ENCODE measurements at regions not wholly inside any gene's neighbourhood (a gene's known extent, or its start where the extent isn't known, plus 50 kb on each side); places are given as distances from the start of the nearest gene placed in this dataset.

DNA sequence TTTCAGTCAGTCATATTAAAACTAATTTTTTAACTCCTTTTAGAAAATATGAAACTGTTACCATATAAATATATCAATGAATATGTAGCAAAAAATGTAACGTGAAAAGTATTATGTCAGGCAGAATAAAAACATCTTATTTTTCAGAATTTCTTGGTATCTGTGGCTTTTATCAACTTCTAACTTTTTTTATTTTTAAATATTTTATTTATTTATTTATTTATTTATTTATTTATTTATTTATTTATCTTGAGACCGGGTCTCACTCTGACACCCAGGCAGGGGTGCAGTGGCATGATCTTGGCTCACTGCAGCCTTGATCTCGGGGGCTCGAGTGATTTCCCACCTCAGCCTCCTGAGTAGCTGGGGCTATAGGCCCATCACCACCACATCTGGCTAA is 87.6 kb downstream of the C21orf91 start:
- Histone ChIP-seq H3K27ac (no peak overlapping the region), H3K36me3 (no peaks in the 10 kb centered on the region), H3K4me3 (no peak overlapping the region), H3K4me1 (peaks cover 0 to 11% (median 0%) of the 10 kb centered on the region in 9 donors), H3K9me3 (no peaks in the 10 kb centered on the region), H3K27me3 (no peaks in the 10 kb centered on the region)
- WGBS, 2 donors = 92 to 93% methylated on average over 4 of the region's 4 CpGs
- no peak for DNase-seq
- intact Hi-C loops (cut with DNase I) = no loop called here
- TF ChIP-seq, protein P1, sequence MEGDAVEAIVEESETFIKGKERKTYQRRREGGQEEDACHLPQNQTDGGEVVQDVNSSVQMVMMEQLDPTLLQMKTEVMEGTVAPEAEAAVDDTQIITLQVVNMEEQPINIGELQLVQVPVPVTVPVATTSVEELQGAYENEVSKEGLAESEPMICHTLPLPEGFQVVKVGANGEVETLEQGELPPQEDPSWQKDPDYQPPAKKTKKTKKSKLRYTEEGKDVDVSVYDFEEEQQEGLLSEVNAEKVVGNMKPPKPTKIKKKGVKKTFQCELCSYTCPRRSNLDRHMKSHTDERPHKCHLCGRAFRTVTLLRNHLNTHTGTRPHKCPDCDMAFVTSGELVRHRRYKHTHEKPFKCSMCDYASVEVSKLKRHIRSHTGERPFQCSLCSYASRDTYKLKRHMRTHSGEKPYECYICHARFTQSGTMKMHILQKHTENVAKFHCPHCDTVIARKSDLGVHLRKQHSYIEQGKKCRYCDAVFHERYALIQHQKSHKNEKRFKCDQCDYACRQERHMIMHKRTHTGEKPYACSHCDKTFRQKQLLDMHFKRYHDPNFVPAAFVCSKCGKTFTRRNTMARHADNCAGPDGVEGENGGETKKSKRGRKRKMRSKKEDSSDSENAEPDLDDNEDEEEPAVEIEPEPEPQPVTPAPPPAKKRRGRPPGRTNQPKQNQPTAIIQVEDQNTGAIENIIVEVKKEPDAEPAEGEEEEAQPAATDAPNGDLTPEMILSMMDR (IDR thresholded peaks at IDR 0.05) = no peak
- ATAC-seq = no peak

DNA sequence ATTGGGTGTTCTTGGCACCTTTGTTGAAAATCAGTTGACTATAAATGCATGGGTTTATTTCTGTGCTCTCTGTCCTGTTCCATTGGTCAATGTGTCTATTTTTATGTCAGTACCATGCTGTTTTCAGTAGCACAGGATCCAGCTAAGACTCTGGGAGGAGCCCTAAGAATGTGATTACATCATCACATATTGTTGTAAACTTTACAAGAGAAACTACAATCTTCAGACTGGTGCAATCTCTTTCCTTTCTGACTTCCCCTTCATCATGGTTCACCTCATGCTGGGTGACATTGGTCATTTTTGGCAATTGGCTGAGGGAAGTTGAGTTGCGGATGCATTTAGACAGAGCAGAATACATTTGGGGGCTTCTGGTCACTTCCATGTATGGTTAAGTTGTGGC is 88.4 kb downstream of the C21orf91 start:
- 64 to 80% methylated on average over 1 of the region's 1 CpG for WGBS, 2 donors
- H3K9me3 ChIP-seq = no peaks in the 10 kb centered on the region
- TF ChIP-seq, protein P1 (IDR thresholded peaks at IDR 0.05) = no peak
- no peak overlapping the region for H3K27ac ChIP-seq
- H3K36me3 ChIP-seq = no peaks in the 10 kb centered on the region
- ATAC-seq (peak in 4 of 8 donors; percentile 28 to 55 (median 50)), DNase-seq (no peak)
- intact Hi-C loops (cut with DNase I) = no loop called here
- H3K27me3 ChIP-seq = no peaks in the 10 kb centered on the region
- H3K4me1 ChIP-seq = peaks cover 0 to 11% (median 0%) of the 10 kb centered on the region in 9 donors
- no peak overlapping the region for H3K4me3 ChIP-seq

DNA sequence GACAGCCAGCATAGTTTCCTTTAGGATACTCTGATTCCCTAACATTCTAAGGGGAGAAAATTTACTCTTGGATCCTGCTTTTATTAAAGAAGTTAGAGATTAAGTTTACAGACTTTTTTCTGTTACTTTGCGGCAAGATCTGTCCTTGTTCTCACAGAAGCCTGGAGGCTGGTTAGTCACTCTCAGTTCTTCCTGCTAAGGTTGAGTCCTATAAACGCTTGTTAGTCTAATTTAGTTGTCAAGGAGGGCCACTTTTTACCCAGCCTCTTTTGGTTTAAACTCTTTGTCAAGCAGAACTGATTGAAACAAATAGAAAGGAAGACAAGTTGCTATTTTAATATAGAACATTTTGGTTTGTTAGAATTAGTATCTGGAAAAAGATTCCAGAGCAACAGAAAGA is 89.7 kb downstream of the C21orf91 start:
- Histone ChIP-seq H3K27me3 (no peaks in the 10 kb centered on the region), H3K4me3 (no peak overlapping the region), H3K27ac (no peak overlapping the region), H3K9me3 (no peaks in the 10 kb centered on the region), H3K36me3 (no peaks in the 10 kb centered on the region), H3K4me1 (peaks cover 0 to 11% (median 0%) of the 10 kb centered on the region in 9 donors)
- no peak for DNase-seq
- ATAC-seq = no peak
- 79 to 86% methylated on average over 2 of the region's 2 CpGs for WGBS, 2 donors
- intact Hi-C loops (cut with DNase I) = no loop called here
- TF ChIP-seq, protein P1 (IDR thresholded peaks at IDR 0.05) = no peak

DNA sequence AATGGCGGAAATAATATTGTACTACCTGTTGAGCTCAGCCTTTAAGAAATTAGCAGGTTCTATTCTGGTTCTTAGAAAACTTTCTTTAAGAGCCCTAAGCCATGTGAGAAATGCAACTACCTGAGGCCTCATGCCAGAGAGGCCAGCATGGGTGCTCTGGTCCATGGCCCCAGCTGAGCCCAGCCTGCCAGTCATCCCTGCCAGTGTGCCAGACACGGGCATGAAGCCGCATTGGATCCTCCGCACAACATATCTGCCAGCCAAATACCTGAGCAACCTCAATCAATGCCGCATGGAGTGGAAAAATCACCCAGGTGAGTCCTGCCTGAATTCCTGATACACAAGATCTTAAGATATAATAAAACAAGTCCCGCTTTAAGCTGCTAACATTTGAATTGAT is 91.8 kb downstream of the C21orf91 start:
- peaks cover 0 to 11% (median 0%) of the 10 kb centered on the region in 9 donors for H3K4me1 ChIP-seq
- DNase-seq (no peak), ATAC-seq (no peak)
- WGBS, 2 donors = 61 to 77% methylated on average over 6 of the region's 6 CpGs
- TF ChIP-seq, protein P1 (IDR thresholded peaks at IDR 0.05) = no peak
- no peak overlapping the region for H3K4me3 ChIP-seq
- intact Hi-C loops (cut with DNase I) = no loop called here
- no peaks in the 10 kb centered on the region for H3K36me3 ChIP-seq
- no peak overlapping the region for H3K27ac ChIP-seq
- no peaks in the 10 kb centered on the region for H3K27me3 ChIP-seq
- no peaks in the 10 kb centered on the region for H3K9me3 ChIP-seq
